Stimulated activated naive CD8-positive, alpha-beta T cell treated with anti-CD3 and anti-CD28 coated beads, Interleukin-15, amount 100 ng/mL, for 72 hours (primary cell): ENCODE measurements at regions not wholly inside any gene's neighbourhood (a gene's known extent, or its start where the extent isn't known, plus 50 kb on each side); places are given as distances from the start of the nearest gene placed in this dataset.
A peak's percentile ranks its signal among the peaks of the same experiment; 100 is the strongest.
"Not testable (repeated sequence)": the region's sequence is repeated elsewhere in the genome, so short reads cannot be mapped to it uniquely, and the experiment has no call there.

Experiments
- ATAC-seq: fragments of 150-1000 bp; cut with Tn5 transposase; 2 replicates; pipeline ENCODE4 v1.10.0; 2021; ENCODE audit warnings: mild to moderate bottlenecking, moderate library complexity
- DNase-seq, 2 donors: peaks; one replicate each; pipeline ENCODE4 v3.0.0; 2021 to 2022
- H3K27ac Mint-ChIP-seq, 2 donors: one replicate each; pipeline ENCODE4 v1.8.0; 2022; ENCODE audit warnings: mild to moderate bottlenecking in 2 of 2, mixed read lengths in 2 of 2, moderate library complexity in 2 of 2
- H3K27me3 Mint-ChIP-seq: one replicate; pipeline ENCODE4 v1.8.0; 2022; ENCODE audit warnings: mixed read lengths
- H3K4me1 Mint-ChIP-seq: one replicate; pipeline ENCODE4 v1.8.0; 2022; ENCODE audit warnings: mild to moderate bottlenecking, mixed read lengths
- H3K4me3 Mint-ChIP-seq, 2 donors: one replicate each; pipeline ENCODE4 v1.8.0; 2022; ENCODE audit warnings: mild to moderate bottlenecking in 2 of 2, mixed read lengths in 2 of 2, moderate library complexity in 1 of 2
- H3K9me3 Mint-ChIP-seq, 2 donors: one replicate each; pipeline ENCODE4 v1.8.0; 2022; ENCODE audit warnings: mixed read lengths in 2 of 2

GRCh38 chr6:6963390-6963789 lies 144.4 kb upstream of the RREB1 start:
- not testable (repeated sequence) for ATAC-seq, H3K4me3 Mint-ChIP-seq, H3K27ac Mint-ChIP-seq, H3K9me3 Mint-ChIP-seq, DNase-seq, H3K27me3 Mint-ChIP-seq, H3K4me1 Mint-ChIP-seq

GRCh38 chr6:6964675-6965074 lies 143.1 kb upstream of the RREB1 start:
- H3K4me1 Mint-ChIP-seq: no peaks in the 10 kb centered on the region
- H3K27ac Mint-ChIP-seq: no peak overlapping the region
- H3K9me3 Mint-ChIP-seq: peaks cover 0 to 5% of the 10 kb centered on the region in 2 donors
- no peak for ATAC-seq
- H3K27me3 Mint-ChIP-seq: no peaks in the 10 kb centered on the region
- DNase-seq: no peak
- H3K4me3 Mint-ChIP-seq: no peak overlapping the region

- Mint-ChIP-seq H3K4me3 (no peak overlapping the region), H3K9me3 (no peaks in the 10 kb centered on the region), H3K4me1 (no peaks in the 10 kb centered on the region), H3K27me3 (peaks cover 6% of the 10 kb centered on the region), H3K27ac (no peak overlapping the region)
- ATAC-seq: no peak
- DNase-seq: no peak
Measured at GRCh38 chr6:6966127-6966526, 141.6 kb upstream of the RREB1 start.

GRCh38 chr6:6966569-6966968 lies 141.2 kb upstream of the RREB1 start:
- no peak overlapping the region for H3K27ac Mint-ChIP-seq
- peaks cover 6% of the 10 kb centered on the region for H3K27me3 Mint-ChIP-seq
- no peaks in the 10 kb centered on the region for H3K4me1 Mint-ChIP-seq
- no peaks in the 10 kb centered on the region for H3K9me3 Mint-ChIP-seq
- H3K4me3 Mint-ChIP-seq: no peak overlapping the region
- DNase-seq (no peak), ATAC-seq (no peak)

GRCh38 chr6:6968357-6968730 lies 139.4 kb upstream of the RREB1 start:
- ATAC-seq (no peak), DNase-seq (no peak)
- Mint-ChIP-seq H3K4me3 (no peak overlapping the region), H3K9me3 (no peaks in the 10 kb centered on the region), H3K4me1 (no peaks in the 10 kb centered on the region), H3K27ac (no peak overlapping the region), H3K27me3 (peaks cover 6% of the 10 kb centered on the region)

- Mint-ChIP-seq H3K4me3 (no peak overlapping the region), H3K27me3 (peaks cover 6% of the 10 kb centered on the region), H3K27ac (no peak overlapping the region), H3K9me3 (no peaks in the 10 kb centered on the region), H3K4me1 (no peaks in the 10 kb centered on the region)
- DNase-seq (no peak), ATAC-seq (no peak)
Measured at GRCh38 chr6:6968731-6969552, 138.8 kb upstream of the RREB1 start.

- peaks cover 6% of the 10 kb centered on the region for H3K27me3 Mint-ChIP-seq
- no peak overlapping the region for H3K27ac Mint-ChIP-seq
- H3K9me3 Mint-ChIP-seq: no peaks in the 10 kb centered on the region
- no peak for ATAC-seq
- no peak for DNase-seq
- no peak overlapping the region for H3K4me3 Mint-ChIP-seq
- no peaks in the 10 kb centered on the region for H3K4me1 Mint-ChIP-seq
Measured at GRCh38 chr6:6969761-6970223, 138.0 kb upstream of the RREB1 start.

- Mint-ChIP-seq H3K4me3 (no peak overlapping the region), H3K27ac (no peak overlapping the region), H3K4me1 (no peaks in the 10 kb centered on the region), H3K9me3 (no peaks in the 10 kb centered on the region), H3K27me3 (peaks cover 6% of the 10 kb centered on the region)
- ATAC-seq: no peak
- no peak for DNase-seq
Measured at GRCh38 chr6:6970851-6971250, 136.9 kb upstream of the RREB1 start.

GRCh38 chr6:6971369-6971768 lies 136.4 kb upstream of the RREB1 start:
- no peaks in the 10 kb centered on the region for H3K9me3 Mint-ChIP-seq
- no peak overlapping the region for H3K27ac Mint-ChIP-seq
- H3K4me1 Mint-ChIP-seq: no peaks in the 10 kb centered on the region
- peaks cover 6% of the 10 kb centered on the region for H3K27me3 Mint-ChIP-seq
- H3K4me3 Mint-ChIP-seq: no peak overlapping the region
- DNase-seq: no peak
- no peak for ATAC-seq

- H3K9me3 Mint-ChIP-seq: no peaks in the 10 kb centered on the region
- no peak for DNase-seq
- no peak overlapping the region for H3K4me3 Mint-ChIP-seq
- H3K4me1 Mint-ChIP-seq: no peaks in the 10 kb centered on the region
- ATAC-seq: no peak
- peaks cover 6% of the 10 kb centered on the region for H3K27me3 Mint-ChIP-seq
- H3K27ac Mint-ChIP-seq: no peak overlapping the region
Measured at GRCh38 chr6:6972456-6972855, 135.3 kb upstream of the RREB1 start.

- Mint-ChIP-seq H3K9me3 (no peaks in the 10 kb centered on the region), H3K4me3 (no peak overlapping the region), H3K27me3 (peaks cover 6% of the 10 kb centered on the region), H3K27ac (no peak overlapping the region), H3K4me1 (no peaks in the 10 kb centered on the region)
- DNase-seq (no peak), ATAC-seq (no peak)
Measured at GRCh38 chr6:6973721-6974120, 134.0 kb upstream of the RREB1 start.

GRCh38 chr6:6975459-6976111 lies 132.2 kb upstream of the RREB1 start:
- Mint-ChIP-seq H3K27me3 (no peaks in the 10 kb centered on the region), H3K27ac (no peak overlapping the region), H3K4me1 (no peaks in the 10 kb centered on the region), H3K4me3 (no peak overlapping the region), H3K9me3 (no peaks in the 10 kb centered on the region)
- DNase-seq (no peak), ATAC-seq (no peak)

- Mint-ChIP-seq H3K27me3 (no peaks in the 10 kb centered on the region), H3K4me1 (no peaks in the 10 kb centered on the region), H3K4me3 (no peak overlapping the region), H3K27ac (no peak overlapping the region), H3K9me3 (no peaks in the 10 kb centered on the region)
- DNase-seq (no peak), ATAC-seq (no peak)
Measured at GRCh38 chr6:6976193-6976592, 131.6 kb upstream of the RREB1 start.

- Mint-ChIP-seq H3K27ac (no peak overlapping the region), H3K4me3 (no peak overlapping the region), H3K27me3 (no peaks in the 10 kb centered on the region), H3K4me1 (peaks cover 9% of the 10 kb centered on the region), H3K9me3 (no peaks in the 10 kb centered on the region)
- ATAC-seq (no peak), DNase-seq (no peak)
Measured at GRCh38 chr6:6978731-6979130, 129.0 kb upstream of the RREB1 start.

GRCh38 chr6:6980999-6981597 lies 126.7 kb upstream of the RREB1 start:
- Mint-ChIP-seq H3K27me3 (no peaks in the 10 kb centered on the region), H3K27ac (peak overlapping the region in 1 of 2 donors; percentile 71), H3K4me3 (no peak overlapping the region), H3K4me1 (peaks cover 9% of the 10 kb centered on the region), H3K9me3 (no peaks in the 10 kb centered on the region)
- no peak for DNase-seq
- no peak for ATAC-seq

- ATAC-seq: no peak
- Mint-ChIP-seq H3K4me1 (peaks cover 9% of the 10 kb centered on the region), H3K4me3 (no peak overlapping the region), H3K27me3 (no peaks in the 10 kb centered on the region), H3K27ac (peak overlapping the region in 1 of 2 donors; percentile 71), H3K9me3 (no peaks in the 10 kb centered on the region)
- DNase-seq: no peak
Measured at GRCh38 chr6:6981681-6982322, 126.0 kb upstream of the RREB1 start.
